ENCODE measurements at regions not wholly inside any gene's neighbourhood (a gene's known extent, or its start where the extent isn't known, plus 50 kb on each side); places are given as distances from the start of the nearest gene placed in this dataset.

GRCh38 chr11:92852229-92852628 is 117.2 kb upstream of the MTNR1B start:
- H3K9me3 ChIP-seq (ENCODE audit: low read length) = no peaks in the 10 kb centered on the region
- in situ Hi-C loops (cut with HindIII; ENCODE audit: extremely low pct_ligation_motif_present, low pct_unique_long_range_greater_than_20kb) (no loop called here), intact Hi-C loops (cut with micrococcal nuclease; ENCODE audit: unreplicated experiment) (no loop called here)
- no peak overlapping the region for H3K4me3 ChIP-seq (replicated peaks in 1 of 3; ENCODE audit: insufficient read depth in 1 of 3, low read depth in 2 of 3, low read length in 3 of 3)
- POLR2A ChIA-PET = no interaction called here
- ATAC-seq (no peak), DNase-seq (ENCODE audit: low spot score) (no peak), FAIRE-seq (no peak)
- H3K79me2 ChIP-seq (ENCODE audit: insufficient read depth, low read length) = no peaks in the 10 kb centered on the region
- H3K27ac ChIP-seq (ENCODE audit: extremely low read length, insufficient read depth, low read length) = no peak overlapping the region
- H2AFZ ChIP-seq (ENCODE audit: low read length) = no peak overlapping the region
- no peaks in the 10 kb centered on the region for H3K27me3 ChIP-seq (ENCODE audit: control insufficient read depth in 1 of 2, insufficient read depth in 2 of 2, low read length in 2 of 2)
- no peak overlapping the region for H3K9ac ChIP-seq (ENCODE audit: insufficient read depth, low read depth, low read length)
- BruUV-seq (replicated peaks) = no TSS peak
- TF ChIP-seq SETDB1 (CRISPR knock-in tag; IDR thresholded peaks at IDR 0.05; ENCODE audit: borderline replicate concordance) (no peak), NRL (CRISPR knock-in tag; IDR thresholded peaks at IDR 0.05; ENCODE audit: borderline replicate concordance) (no peak), KLF9 (CRISPR knock-in tag; IDR thresholded peaks at IDR 0.05; ENCODE audit: low read depth) (no peak), STAG1 (CRISPR knock-in tag; IDR thresholded peaks at IDR 0.05) (no peak), TERF1 (CRISPR knock-in tag; IDR thresholded peaks at IDR 0.05) (no peak), ZBED4 (CRISPR knock-in tag; IDR thresholded peaks at IDR 0.05; ENCODE audit: borderline replicate concordance) (no peak), ZNF792 (CRISPR knock-in tag; IDR thresholded peaks at IDR 0.05) (no peak), FLYWCH1 (CRISPR knock-in tag; IDR thresholded peaks at IDR 0.05) (no peak), ARHGAP35 (CRISPR knock-in tag; IDR thresholded peaks at IDR 0.05; ENCODE audit: borderline replicate concordance) (no peak), KLF15 (CRISPR knock-in tag; IDR thresholded peaks at IDR 0.05; ENCODE audit: borderline replicate concordance) (no peak), ZSCAN25 (CRISPR knock-in tag; IDR thresholded peaks at IDR 0.05) (no peak), ERF (CRISPR knock-in tag; IDR thresholded peaks at IDR 0.05) (no peak), RARA (CRISPR knock-in tag; IDR thresholded peaks at IDR 0.05) (no peak), ZNF343 (CRISPR knock-in tag; IDR thresholded peaks at IDR 0.05) (no peak), TMF1 (CRISPR knock-in tag; IDR thresholded peaks at IDR 0.05; ENCODE audit: low read depth) (no peak), ZNF460 (CRISPR knock-in tag; IDR thresholded peaks at IDR 0.05; ENCODE audit: borderline replicate concordance) (no peak), ZBTB1 (CRISPR knock-in tag; IDR thresholded peaks at IDR 0.05; ENCODE audit: borderline replicate concordance) (no peak), ZNF20 (CRISPR knock-in tag; IDR thresholded peaks at IDR 0.05) (no peak), ZNF335 (CRISPR knock-in tag; IDR thresholded peaks at IDR 0.05) (no peak)
- H3K4me2 ChIP-seq (ENCODE audit: low read depth, low read length) = no peak overlapping the region
- no peaks in the 10 kb centered on the region for H3K36me3 ChIP-seq (replicated peaks in 1 of 2; ENCODE audit: control insufficient read depth in 1 of 2, insufficient read depth in 2 of 2, low read length in 2 of 2)
- no peaks in the 10 kb centered on the region for H3K4me1 ChIP-seq (ENCODE audit: insufficient read depth, low read length)
- CTCF ChIA-PET (ENCODE audit: low intra/inter-chr PET ratio, low total read pairs) = no interaction called here
- no peaks in the 10 kb centered on the region for H4K20me1 ChIP-seq (ENCODE audit: insufficient read depth, low read length)
